ENCODE measurements at regions not wholly inside any gene's neighbourhood (a gene's known extent, or its start where the extent isn't known, plus 50 kb on each side); places are given as distances from the start of the nearest gene placed in this dataset.

- no peak for DNase-seq (ENCODE audit: low read depth)
Measured at GRCh38 chr7:106606120-106606519, 54.8 kb downstream of the CCDC71L start.

- DNase-seq (ENCODE audit: low read depth), result no peak
Measured at GRCh38 chr7:106604971-106605370, 56.0 kb downstream of the CCDC71L start.

- DNase-seq (ENCODE audit: low read depth), result no peak
Measured at GRCh38 chr7:106604303-106604924, 56.5 kb downstream of the CCDC71L start.

GRCh38 chr7:106603346-106603745 is 57.6 kb downstream of the CCDC71L start:
- DNase-seq (ENCODE audit: low read depth), result no peak

- DNase-seq (ENCODE audit: low read depth), result no peak
Measured at GRCh38 chr7:106602062-106602461, 58.9 kb downstream of the CCDC71L start.

- DNase-seq (ENCODE audit: low read depth), result no peak
Measured at GRCh38 chr7:106600569-106601373, 60.2 kb downstream of the CCDC71L start.

- no peak for DNase-seq (ENCODE audit: low read depth)
Measured at GRCh38 chr7:106599343-106599698, 61.6 kb downstream of the CCDC71L start.

GRCh38 chr7:106598663-106599342 is 62.2 kb downstream of the CCDC71L start:
- DNase-seq (ENCODE audit: low read depth), result peak; percentile 83

GRCh38 chr7:106597751-106598546 is 63.0 kb downstream of the CCDC71L start:
- DNase-seq (ENCODE audit: low read depth), result no peak

GRCh38 chr7:106597014-106597413 is 63.9 kb downstream of the CCDC71L start:
- DNase-seq (ENCODE audit: low read depth), result no peak

- DNase-seq (ENCODE audit: low read depth), result no peak
Measured at GRCh38 chr7:106595922-106596321, 65.0 kb downstream of the CCDC71L start.

- no peak for DNase-seq (ENCODE audit: low read depth)
Measured at GRCh38 chr7:106593028-106593417, 67.9 kb downstream of the CCDC71L start.

GRCh38 chr7:106592282-106593027 is 68.5 kb downstream of the CCDC71L start:
- no peak for DNase-seq (ENCODE audit: low read depth)

- no peak for DNase-seq (ENCODE audit: low read depth)
Measured at GRCh38 chr7:106591146-106591545, 69.8 kb downstream of the CCDC71L start.

- no peak for DNase-seq (ENCODE audit: low read depth)
Measured at GRCh38 chr7:106590209-106590816, 70.6 kb downstream of the CCDC71L start.

- no peak for DNase-seq (ENCODE audit: low read depth)
Measured at GRCh38 chr7:106589198-106589879, 71.6 kb downstream of the CCDC71L start.

- no peak for DNase-seq (ENCODE audit: low read depth)
Measured at GRCh38 chr7:106588422-106589197, 72.3 kb downstream of the CCDC71L start.

GRCh38 chr7:106584914-106585759 is 75.8 kb downstream of the CCDC71L start:
- no peak for DNase-seq (ENCODE audit: low read depth)
